ENCODE measurements at regions not wholly inside any gene's neighbourhood (a gene's known extent, or its start where the extent isn't known, plus 50 kb on each side); places are given as distances from the start of the nearest gene placed in this dataset.

DNA sequence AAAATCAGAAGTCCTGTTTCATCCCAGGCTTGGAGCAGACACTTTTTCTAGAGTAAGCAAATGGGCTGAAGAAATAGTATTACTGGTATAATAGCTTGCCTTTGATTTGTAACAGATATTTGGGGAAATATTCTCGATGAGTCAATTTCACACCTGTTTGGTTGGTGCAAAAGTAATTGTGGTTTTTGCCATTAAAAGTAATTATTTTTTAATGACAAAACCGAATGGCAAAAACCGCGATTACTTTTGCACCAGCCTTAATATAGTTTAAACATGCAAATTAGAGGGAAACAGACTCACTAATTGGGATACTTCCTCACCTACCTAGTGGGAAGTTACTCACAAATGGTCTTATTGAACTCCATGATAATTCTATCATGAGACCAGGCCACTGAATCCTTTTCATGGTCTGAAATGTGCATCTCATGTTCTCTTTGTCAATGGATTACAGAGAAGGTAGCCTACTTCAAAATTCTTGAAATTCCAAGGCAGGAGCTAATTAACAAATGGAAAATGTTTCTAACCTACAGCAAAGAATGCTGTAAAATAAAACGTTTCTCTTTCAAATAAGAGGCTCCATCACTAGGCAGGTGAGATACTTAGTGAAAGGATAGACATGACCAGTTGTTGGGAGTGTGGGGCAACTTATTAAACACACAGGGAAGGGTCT is 391.3 kb downstream of the EMP1 start:
- TF ChIP-seq, protein P1, sequence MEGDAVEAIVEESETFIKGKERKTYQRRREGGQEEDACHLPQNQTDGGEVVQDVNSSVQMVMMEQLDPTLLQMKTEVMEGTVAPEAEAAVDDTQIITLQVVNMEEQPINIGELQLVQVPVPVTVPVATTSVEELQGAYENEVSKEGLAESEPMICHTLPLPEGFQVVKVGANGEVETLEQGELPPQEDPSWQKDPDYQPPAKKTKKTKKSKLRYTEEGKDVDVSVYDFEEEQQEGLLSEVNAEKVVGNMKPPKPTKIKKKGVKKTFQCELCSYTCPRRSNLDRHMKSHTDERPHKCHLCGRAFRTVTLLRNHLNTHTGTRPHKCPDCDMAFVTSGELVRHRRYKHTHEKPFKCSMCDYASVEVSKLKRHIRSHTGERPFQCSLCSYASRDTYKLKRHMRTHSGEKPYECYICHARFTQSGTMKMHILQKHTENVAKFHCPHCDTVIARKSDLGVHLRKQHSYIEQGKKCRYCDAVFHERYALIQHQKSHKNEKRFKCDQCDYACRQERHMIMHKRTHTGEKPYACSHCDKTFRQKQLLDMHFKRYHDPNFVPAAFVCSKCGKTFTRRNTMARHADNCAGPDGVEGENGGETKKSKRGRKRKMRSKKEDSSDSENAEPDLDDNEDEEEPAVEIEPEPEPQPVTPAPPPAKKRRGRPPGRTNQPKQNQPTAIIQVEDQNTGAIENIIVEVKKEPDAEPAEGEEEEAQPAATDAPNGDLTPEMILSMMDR (IDR thresholded peaks at IDR 0.05; ENCODE audit: extremely low read depth, missing control alignments): no peak
- no peak for DNase-seq (ENCODE audit: low spot score)

DNA sequence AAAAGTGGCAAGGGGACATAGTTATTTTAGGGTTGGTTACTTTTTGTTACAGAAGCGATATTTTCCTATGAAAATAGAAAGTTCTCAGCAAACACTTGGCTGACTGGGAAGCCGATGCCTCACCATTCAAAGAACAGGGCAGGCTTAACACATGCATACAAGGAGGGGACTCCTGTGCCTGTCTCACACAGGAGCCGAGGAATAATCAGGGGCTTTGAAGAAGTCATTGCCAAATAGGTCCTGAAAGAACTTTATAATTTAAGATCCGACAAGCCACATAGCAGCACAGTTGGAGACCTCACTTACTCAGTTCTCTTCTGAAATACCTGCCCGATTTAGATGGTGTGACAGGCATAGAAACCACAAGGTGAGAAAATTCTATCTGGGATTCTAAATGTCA is 389.8 kb downstream of the EMP1 start:
- TF ChIP-seq, protein P1 (IDR thresholded peaks at IDR 0.05; ENCODE audit: extremely low read depth, missing control alignments): no peak
- no peak for DNase-seq (ENCODE audit: low spot score)

- TF ChIP-seq, protein P1 (IDR thresholded peaks at IDR 0.05; ENCODE audit: extremely low read depth, missing control alignments): no peak
- DNase-seq (ENCODE audit: low spot score): no peak
Measured at GRCh38 chr12:13584541-13584940, 388.0 kb downstream of the EMP1 start.

DNA sequence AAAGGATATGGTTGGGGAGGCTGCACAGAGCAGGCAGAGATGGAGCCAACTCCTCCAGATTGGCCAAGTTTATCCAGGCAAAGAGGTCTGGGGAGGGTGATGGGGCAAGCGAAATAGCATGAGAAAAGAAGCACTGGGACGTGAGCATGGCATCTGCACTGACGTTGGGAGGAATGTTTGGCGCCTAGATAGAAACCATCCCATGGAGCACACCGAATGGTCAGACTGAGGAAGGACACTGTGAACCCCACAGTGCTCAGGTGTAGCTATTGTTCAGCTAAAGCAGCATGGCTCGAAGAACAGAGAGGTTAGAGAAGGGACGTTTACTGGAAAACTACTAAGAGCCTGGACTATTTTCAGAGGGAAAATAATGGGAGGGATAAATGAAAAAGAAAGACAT is 387.1 kb downstream of the EMP1 start:
- TF ChIP-seq, protein P1 (IDR thresholded peaks at IDR 0.05; ENCODE audit: extremely low read depth, missing control alignments): no peak
- DNase-seq (ENCODE audit: low spot score): no peak

DNA sequence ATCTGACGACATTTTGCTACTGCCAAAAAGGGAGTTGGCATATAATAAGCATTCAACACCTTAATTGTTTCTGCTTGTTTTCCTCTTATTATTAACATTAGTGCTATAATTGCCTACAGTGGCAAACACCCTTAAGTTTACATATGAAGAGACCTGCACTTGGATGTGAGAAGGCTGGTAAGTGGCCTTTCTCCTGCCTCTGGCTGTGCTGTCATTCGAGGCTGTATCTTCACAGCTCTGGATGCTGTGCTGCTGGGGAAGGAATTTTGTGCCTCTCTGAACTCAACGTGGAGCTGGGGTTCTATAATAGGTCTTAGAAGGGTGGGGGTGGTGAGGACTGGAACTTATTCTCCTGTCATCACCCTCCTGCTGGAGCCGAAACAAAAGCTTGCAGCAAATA is 385.9 kb downstream of the EMP1 start:
- TF ChIP-seq, protein P1 (IDR thresholded peaks at IDR 0.05; ENCODE audit: extremely low read depth, missing control alignments): no peak
- DNase-seq (ENCODE audit: low spot score): no peak

DNA sequence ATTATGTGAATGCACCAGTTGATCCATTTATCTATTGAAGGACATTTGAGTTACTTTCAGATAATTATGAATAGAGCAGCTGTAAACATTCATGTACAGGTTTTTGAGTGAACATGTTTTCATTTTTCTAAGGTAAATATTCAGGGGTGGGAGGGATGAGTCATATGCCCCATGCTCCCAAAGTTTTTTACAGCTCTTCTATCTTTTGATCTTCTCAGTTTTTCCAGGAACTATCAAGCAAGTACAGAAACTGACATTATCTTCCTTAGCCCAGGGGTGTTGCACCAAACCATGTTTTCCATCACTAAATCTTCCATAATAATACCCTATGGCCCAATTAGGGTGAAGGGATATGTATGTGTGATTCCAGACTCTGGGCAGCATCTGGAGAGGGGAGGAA is 384.5 kb downstream of the EMP1 start:
- no peak for DNase-seq (ENCODE audit: low spot score)
- TF ChIP-seq, protein P1 (IDR thresholded peaks at IDR 0.05; ENCODE audit: extremely low read depth, missing control alignments): no peak

- TF ChIP-seq, protein P1 (IDR thresholded peaks at IDR 0.05; ENCODE audit: extremely low read depth, missing control alignments): no peak
- no peak for DNase-seq (ENCODE audit: low spot score)
Measured at GRCh38 chr12:13580206-13580605, 383.7 kb downstream of the EMP1 start.
